ENCODE measurements at regions not wholly inside any gene's neighbourhood (a gene's known extent, or its start where the extent isn't known, plus 50 kb on each side); places are given as distances from the start of the nearest gene placed in this dataset.

- no peak for DNase-seq
Measured at GRCh38 chr13:104320446-104320845, 1254.2 kb upstream of the SLC10A2 start.

GRCh38 chr13:104318121-104318520 lies 1251.9 kb upstream of the SLC10A2 start:
- no peak for DNase-seq

DNA sequence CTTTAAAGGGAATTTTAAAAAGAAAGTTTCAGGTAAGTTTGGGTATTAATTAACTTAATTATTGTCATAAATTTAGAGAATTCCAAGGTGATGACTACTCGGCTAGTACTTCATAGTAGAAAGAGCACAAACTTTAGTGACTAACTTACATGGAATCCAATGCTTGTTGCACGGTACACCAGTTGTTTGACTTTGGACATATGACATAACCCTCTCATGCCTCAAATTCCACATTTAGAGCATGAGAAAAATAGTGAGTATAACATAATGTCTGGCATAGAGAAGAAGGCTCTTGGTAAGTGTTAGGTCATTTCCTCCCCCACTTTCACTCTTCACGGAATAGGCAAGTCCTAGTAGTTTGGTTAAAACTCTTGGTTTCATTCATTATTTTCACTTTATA lies 1249.4 kb upstream of the SLC10A2 start:
- no peak for DNase-seq

DNA sequence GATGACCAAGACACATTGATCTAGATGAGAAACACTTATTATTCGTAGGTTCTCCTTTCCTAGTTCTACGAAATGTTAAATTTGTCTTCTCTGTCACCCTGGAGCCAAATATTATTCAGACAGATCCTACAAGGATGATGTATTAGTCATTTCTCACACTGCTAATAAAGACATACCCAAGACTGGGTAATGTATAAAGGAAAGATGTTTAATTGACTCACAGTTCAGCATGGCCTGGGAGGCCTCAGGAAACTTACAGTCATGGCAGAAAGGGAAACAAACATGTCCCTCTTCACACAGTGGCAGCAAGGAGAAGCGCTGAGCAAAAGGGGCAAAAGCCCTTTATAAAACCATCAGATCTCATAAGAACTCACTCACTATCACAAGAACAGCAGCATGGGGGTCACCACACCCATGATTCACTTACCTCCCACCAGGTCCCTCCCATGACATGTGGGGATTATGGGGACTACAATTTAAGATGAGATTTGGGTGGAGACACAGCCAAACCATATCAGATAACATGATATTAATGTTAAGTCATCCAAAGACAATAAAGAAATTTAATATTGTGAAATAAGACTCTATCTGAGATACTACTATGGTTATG lies 1248.8 kb upstream of the SLC10A2 start:
- DNase-seq = no peak

GRCh38 chr13:104314321-104314720 lies 1248.1 kb upstream of the SLC10A2 start:
- DNase-seq = no peak

GRCh38 chr13:104310861-104311260 lies 1244.6 kb upstream of the SLC10A2 start:
- DNase-seq = no peak

- DNase-seq = no peak
Measured at GRCh38 chr13:104309431-104309830, 1243.2 kb upstream of the SLC10A2 start.

DNA sequence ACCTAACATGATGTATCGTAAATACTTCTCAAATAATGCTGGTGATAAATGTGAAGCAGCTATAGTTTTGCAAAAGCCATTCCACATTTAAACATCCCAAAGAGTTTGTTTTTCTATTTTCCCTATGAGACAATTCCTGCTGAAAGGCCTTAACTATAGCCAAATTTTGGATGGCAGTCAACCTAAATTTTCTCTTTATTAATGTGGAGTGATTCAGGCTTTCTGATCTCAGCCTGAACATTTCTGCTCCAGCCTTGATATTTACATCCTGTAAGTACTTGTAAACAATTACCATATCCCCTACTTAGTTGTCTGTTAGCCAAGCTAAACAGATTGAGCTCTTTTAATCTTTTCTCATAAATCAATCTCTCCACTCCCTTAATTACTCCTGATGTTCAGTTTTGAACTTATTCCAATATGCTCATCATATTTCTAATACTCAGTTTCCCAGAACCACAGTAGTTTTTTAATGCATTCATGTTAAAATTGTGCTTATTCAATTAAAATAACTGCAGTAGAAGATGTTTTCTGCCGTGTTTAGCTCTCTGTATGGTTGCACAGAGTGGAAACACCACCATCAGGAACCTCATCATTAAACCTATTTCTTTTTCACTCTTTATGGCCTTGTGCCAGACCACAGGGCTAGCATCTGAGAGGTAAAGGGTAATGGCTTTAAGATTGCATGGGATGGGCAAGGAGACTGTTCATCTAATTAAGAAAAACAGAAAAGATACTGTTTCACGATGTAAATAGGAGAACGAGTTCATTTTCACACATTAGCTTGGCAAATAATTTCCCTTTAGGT lies 1235.2 kb upstream of the SLC10A2 start:
- DNase-seq = no peak

DNA sequence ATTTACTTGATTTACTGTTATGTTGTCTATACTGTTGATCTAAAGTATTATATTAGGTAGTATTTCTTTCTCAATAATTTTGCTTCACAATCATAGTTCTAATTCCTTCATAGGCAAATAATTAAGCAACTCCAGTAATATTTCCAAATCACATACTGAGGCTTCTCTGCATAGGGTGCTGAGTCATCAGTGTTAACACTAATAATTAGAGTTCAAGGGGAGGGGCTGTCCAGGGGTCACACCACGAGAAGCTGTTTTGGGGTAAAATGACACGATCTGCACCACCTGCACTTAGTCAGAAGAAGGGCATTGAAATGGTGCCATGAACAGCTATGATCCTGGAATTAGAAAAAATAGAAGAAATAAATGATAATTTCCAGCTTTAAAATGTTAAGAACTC lies 1230.9 kb upstream of the SLC10A2 start:
- no peak for DNase-seq

DNA sequence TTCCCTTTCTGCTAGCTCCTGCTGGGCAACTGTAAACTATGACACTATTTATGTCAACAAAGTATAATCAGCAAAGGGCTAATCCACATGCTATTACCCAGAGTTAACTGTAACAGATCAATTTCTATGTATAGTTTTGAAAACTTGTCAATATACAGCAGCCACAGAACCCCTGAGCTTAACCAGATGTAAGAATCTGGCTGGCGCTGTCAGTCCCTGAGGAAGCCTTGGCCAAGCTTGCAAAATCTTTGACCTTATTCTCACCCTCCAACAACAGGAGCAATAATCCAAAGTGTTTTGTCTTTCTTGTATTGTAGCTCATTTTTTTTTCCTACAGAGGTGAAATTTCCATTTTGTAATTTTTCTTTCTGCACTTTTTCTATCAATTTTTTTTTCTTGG lies 1230.1 kb upstream of the SLC10A2 start:
- no peak for DNase-seq

DNA sequence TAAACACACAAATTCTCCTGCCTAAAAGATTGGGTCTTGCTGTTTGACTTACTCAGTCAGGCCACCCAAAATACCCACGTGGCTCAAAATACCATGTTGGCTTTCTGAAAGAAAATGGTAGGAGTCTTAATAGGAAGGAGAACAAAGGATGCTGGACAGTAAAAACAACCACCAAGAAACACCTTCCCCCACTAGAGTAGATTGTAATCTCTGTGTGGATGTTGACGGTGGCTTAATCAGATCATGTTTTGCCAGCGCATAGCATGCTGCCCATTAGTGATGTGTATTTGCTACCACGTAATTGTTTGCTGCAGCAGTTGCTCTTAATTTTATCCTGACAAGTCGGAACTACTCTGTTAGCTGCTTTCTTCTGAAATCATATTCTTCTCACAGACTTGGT lies 1229.3 kb upstream of the SLC10A2 start:
- DNase-seq = no peak

DNA sequence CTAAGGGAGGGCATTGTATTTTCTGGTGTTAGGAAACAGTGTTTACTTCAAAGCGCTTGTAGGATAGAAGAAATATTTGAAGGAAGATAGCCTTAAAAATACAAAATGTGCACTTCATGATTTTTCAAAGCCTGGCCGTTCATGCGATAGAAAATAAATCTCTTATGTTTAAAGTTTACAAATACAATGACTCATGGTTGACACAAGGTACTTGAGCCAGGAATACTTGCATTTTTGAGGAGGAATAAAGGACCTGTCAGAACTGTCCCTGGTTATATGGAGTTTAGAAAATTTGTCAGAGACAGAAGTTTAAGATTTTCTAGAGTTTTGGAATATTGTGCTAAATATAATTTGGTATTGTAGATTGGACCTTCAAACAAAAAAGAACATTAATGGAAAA lies 1223.2 kb upstream of the SLC10A2 start:
- no peak for DNase-seq

DNA sequence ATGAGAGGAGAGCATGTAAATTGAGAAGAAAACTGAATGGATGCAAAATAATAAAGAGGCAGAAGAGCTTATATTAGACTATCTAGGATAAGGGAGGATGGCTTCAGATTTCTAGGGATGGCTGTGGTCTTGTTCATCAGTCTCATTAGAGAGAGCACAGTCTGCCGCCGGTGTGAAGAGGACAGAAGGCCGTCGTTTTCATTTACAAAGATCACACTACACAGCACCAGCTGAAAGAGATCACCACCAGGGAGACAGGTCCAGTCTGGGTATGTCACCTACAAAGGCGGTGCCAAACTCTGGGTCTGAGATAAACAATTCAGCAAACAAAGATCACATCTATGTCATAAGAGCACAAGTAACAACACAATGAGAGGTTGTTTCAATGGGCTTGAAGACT lies 1222.3 kb upstream of the SLC10A2 start:
- DNase-seq = no peak

GRCh38 chr13:104286566-104287290 lies 1220.5 kb upstream of the SLC10A2 start:
- no peak for DNase-seq

DNA sequence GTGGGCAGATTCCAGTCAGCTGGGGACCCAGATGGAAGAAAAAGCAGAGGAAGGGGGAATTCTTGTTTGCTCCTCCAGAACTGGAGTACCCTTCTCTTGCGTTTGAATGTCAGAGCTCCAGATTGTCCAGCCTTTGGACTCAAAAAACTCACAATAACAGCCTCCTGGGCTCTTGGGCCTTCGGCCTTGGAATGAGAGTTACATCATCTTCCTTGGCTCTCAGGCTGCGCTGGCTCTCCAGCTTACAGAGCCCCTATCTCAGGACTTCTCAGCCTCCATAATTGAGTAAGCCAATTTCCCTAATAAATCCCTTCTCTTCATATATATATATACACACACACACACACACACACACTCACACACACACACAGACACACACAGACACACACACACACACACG lies 1215.7 kb upstream of the SLC10A2 start:
- DNase-seq = no peak

- no peak for DNase-seq
Measured at GRCh38 chr13:104270731-104271130, 1204.5 kb upstream of the SLC10A2 start.

DNA sequence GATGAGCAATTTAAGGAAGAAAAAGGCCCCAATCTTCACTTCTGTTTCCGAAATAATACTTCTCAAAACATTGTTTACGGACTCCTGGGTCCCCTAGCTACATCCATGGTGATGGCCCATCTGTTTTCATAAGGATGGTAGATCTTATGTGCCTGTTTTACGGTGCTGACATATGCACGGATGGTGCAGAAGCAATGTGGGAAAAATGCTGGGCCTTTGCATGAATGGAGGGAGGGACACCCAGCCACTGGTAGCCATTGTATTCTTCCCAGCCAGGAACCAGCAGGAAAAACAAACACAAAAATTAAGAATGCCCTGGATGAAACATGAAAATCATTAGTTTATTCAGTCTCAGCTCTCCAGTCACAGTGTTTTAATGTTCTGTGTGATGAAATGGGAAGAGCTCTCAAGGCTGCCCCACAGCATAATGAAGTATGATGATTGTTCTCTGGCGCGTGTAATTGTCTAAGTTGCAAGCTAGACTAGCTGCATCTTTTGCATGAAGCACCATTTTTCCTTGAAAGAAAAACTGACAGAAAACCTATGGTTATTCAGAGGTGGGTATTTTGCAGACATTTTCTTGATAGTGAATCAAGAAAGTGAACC lies 1201.1 kb upstream of the SLC10A2 start:
- DNase-seq = no peak

GRCh38 chr13:104256701-104257100 lies 1190.5 kb upstream of the SLC10A2 start:
- no peak for DNase-seq

DNA sequence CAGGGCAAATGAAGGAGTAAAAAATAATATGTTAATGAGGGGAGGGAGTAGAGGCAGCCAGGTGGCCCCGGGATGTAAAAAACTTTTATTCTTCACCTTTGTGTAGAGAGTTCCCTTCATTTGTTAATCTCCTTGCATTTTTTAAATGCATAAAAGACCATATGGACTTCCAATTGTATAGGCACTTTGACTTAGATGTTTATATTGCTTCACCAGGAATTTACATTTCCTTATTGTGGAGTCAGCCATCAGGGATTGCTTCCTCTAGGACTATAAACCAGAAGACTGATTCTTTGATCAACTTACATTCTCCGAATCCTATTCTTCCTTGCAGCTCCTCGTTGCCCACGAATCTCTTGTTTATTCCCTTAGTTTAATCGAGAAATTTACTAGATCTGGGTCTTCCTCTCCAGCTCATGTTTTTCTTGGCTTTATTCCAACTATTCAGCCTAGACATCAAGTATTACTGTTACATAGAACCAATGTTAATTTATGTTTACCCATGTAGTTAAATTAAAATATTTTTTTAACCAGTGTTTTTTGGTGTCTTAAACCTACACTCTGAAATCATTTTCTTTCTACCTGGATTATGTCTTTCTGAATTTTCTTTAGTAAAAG lies 1187.0 kb upstream of the SLC10A2 start:
- no peak for DNase-seq

GRCh38 chr13:104251931-104252330 lies 1185.7 kb upstream of the SLC10A2 start:
- DNase-seq = no peak

GRCh38 chr13:104246955-104247354 lies 1180.7 kb upstream of the SLC10A2 start:
- no peak for DNase-seq

DNA sequence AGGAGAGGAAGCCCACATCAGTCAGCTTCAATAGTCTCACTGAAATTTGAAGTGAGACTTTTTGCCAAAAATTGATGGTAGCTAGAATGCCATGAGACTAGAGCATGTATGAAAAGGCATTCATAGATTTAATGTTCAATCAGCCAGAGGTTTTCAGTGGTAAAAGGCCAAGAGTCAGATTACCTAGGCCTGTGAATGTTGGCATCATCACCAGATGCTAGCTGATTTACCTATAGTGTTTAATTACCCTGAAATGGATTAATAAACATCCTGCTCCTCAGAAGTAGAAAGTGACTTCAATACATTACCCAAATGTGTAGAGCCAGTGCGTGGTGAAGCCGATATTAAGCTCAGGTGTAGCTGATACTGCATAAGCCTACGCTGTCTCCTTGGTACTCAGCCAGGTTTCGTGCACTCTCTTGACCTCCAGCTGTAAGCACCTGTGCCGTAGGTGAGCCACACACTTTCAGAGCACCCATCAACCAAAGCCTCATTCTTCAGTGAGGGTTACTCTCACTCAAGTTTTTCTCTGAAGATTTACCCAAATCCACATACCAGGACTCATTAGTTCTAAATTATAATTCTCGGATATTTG lies 1140.3 kb upstream of the SLC10A2 start:
- DNase-seq = no peak

DNA sequence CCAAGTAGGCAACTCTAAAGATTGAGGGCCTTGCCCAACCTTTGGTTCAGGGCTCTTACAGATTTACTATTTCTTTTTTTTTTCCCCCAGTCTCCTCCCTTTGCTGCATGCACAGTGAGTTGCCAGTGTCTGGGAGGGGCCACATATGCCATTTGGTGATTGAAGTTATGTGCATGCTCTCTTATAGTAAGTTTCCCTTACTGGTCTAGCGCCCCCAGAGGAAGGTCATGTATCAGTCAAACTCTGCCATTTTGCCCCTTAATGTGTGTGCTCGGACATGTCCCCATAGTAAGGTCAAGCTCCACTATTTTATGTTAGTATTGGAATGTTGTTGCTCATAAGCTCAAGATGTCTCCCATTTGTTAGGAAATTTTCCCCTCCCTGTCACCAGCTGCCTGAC lies 1138.0 kb upstream of the SLC10A2 start:
- DNase-seq = no peak

Measured in inflammatory macrophage treated with lipopolysaccharide for 1 hour (primary cell).